ENCODE measurements at regions not wholly inside any gene's neighbourhood (a gene's known extent, or its start where the extent isn't known, plus 50 kb on each side); places are given as distances from the start of the nearest gene placed in this dataset.

- H3K27me3 Mint-ChIP-seq: no peaks in the 10 kb centered on the region
- H3K4me3 Mint-ChIP-seq: no peak overlapping the region
- H3K36me3 Mint-ChIP-seq: no peaks in the 10 kb centered on the region
- H3K9me3 Mint-ChIP-seq: peaks cover 3% of the 10 kb centered on the region
- H3K4me1 Mint-ChIP-seq: no peaks in the 10 kb centered on the region
- H3K27ac Mint-ChIP-seq: no peak overlapping the region
- CTCF ChIA-PET: interaction anchor here (0.6 kb wide), 1 partner anchor 1171 kb away, joined by 4 read pairs; no protein-coding TSS in a partner anchor
- no peak for DNase-seq
These were observed 100.2 kb upstream of the NAALADL2 start for GRCh38 chr3:174758943-174759342.

- Mint-ChIP-seq H3K9me3 (no peaks in the 10 kb centered on the region), H3K4me1 (no peaks in the 10 kb centered on the region), H3K27me3 (no peaks in the 10 kb centered on the region), H3K36me3 (no peaks in the 10 kb centered on the region), H3K27ac (no peak overlapping the region), H3K4me3 (no peak overlapping the region)
- CTCF ChIA-PET: no interaction called here
- no peak for DNase-seq
These were observed 91.7 kb upstream of the NAALADL2 start for GRCh38 chr3:174767406-174767805.

- Mint-ChIP-seq H3K9me3 (no peaks in the 10 kb centered on the region), H3K36me3 (no peaks in the 10 kb centered on the region), H3K27me3 (no peaks in the 10 kb centered on the region), H3K4me3 (no peak overlapping the region), H3K4me1 (no peaks in the 10 kb centered on the region), H3K27ac (no peak overlapping the region)
- CTCF ChIA-PET: no interaction called here
- DNase-seq: no peak
These were observed 91.2 kb upstream of the NAALADL2 start for GRCh38 chr3:174767853-174768382.

- no peaks in the 10 kb centered on the region for H3K4me1 Mint-ChIP-seq
- H3K9me3 Mint-ChIP-seq: no peaks in the 10 kb centered on the region
- H3K27ac Mint-ChIP-seq: no peak overlapping the region
- CTCF ChIA-PET: no interaction called here
- H3K27me3 Mint-ChIP-seq: no peaks in the 10 kb centered on the region
- no peaks in the 10 kb centered on the region for H3K36me3 Mint-ChIP-seq
- no peak for DNase-seq
- H3K4me3 Mint-ChIP-seq: no peak overlapping the region
These were observed 90.0 kb upstream of the NAALADL2 start for GRCh38 chr3:174769171-174769570.

- Mint-ChIP-seq H3K4me3 (no peak overlapping the region), H3K36me3 (no peaks in the 10 kb centered on the region), H3K27me3 (no peaks in the 10 kb centered on the region), H3K4me1 (no peaks in the 10 kb centered on the region), H3K27ac (no peak overlapping the region), H3K9me3 (peaks cover 2% of the 10 kb centered on the region)
- DNase-seq: no peak
- CTCF ChIA-PET: no interaction called here
These were observed 83.5 kb upstream of the NAALADL2 start for GRCh38 chr3:174775603-174776002.

GRCh38 chr3:174776123-174776522 is 83.0 kb upstream of the NAALADL2 start:
- H3K36me3 Mint-ChIP-seq: no peaks in the 10 kb centered on the region
- H3K4me3 Mint-ChIP-seq: no peak overlapping the region
- H3K4me1 Mint-ChIP-seq: no peaks in the 10 kb centered on the region
- no peak for DNase-seq
- peaks cover 2% of the 10 kb centered on the region for H3K9me3 Mint-ChIP-seq
- H3K27me3 Mint-ChIP-seq: no peaks in the 10 kb centered on the region
- CTCF ChIA-PET: no interaction called here
- no peak overlapping the region for H3K27ac Mint-ChIP-seq

- Mint-ChIP-seq H3K36me3 (no peaks in the 10 kb centered on the region), H3K4me1 (no peaks in the 10 kb centered on the region), H3K27ac (no peak overlapping the region), H3K4me3 (no peak overlapping the region), H3K9me3 (peaks cover 5% of the 10 kb centered on the region), H3K27me3 (no peaks in the 10 kb centered on the region)
- CTCF ChIA-PET: no interaction called here
- DNase-seq: no peak
These were observed 82.5 kb upstream of the NAALADL2 start for GRCh38 chr3:174776636-174777035.

GRCh38 chr3:174777813-174778212 is 81.3 kb upstream of the NAALADL2 start:
- Mint-ChIP-seq H3K4me3 (no peak overlapping the region), H3K27ac (no peak overlapping the region), H3K4me1 (no peaks in the 10 kb centered on the region), H3K36me3 (no peaks in the 10 kb centered on the region), H3K27me3 (no peaks in the 10 kb centered on the region), H3K9me3 (peaks cover 6% of the 10 kb centered on the region)
- no peak for DNase-seq
- CTCF ChIA-PET: no interaction called here

GRCh38 chr3:174783502-174783901 is 75.6 kb upstream of the NAALADL2 start:
- Mint-ChIP-seq H3K4me3 (no peak overlapping the region), H3K9me3 (peaks cover 9% of the 10 kb centered on the region), H3K4me1 (no peaks in the 10 kb centered on the region), H3K36me3 (no peaks in the 10 kb centered on the region), H3K27ac (no peak overlapping the region), H3K27me3 (no peaks in the 10 kb centered on the region)
- no peak for DNase-seq
- CTCF ChIA-PET: no interaction called here

GRCh38 chr3:174784206-174784934 is 74.8 kb upstream of the NAALADL2 start:
- CTCF ChIA-PET: no interaction called here
- H3K27ac Mint-ChIP-seq: no peak overlapping the region
- no peak for DNase-seq
- H3K27me3 Mint-ChIP-seq: no peaks in the 10 kb centered on the region
- H3K9me3 Mint-ChIP-seq: peaks cover 8% of the 10 kb centered on the region
- H3K36me3 Mint-ChIP-seq: no peaks in the 10 kb centered on the region
- no peaks in the 10 kb centered on the region for H3K4me1 Mint-ChIP-seq
- H3K4me3 Mint-ChIP-seq: no peak overlapping the region

- no peaks in the 10 kb centered on the region for H3K27me3 Mint-ChIP-seq
- no peaks in the 10 kb centered on the region for H3K36me3 Mint-ChIP-seq
- CTCF ChIA-PET: no interaction called here
- no peak for DNase-seq
- peaks cover 3% of the 10 kb centered on the region for H3K9me3 Mint-ChIP-seq
- no peaks in the 10 kb centered on the region for H3K4me1 Mint-ChIP-seq
- H3K27ac Mint-ChIP-seq: no peak overlapping the region
- H3K4me3 Mint-ChIP-seq: no peak overlapping the region
These were observed 72.3 kb upstream of the NAALADL2 start for GRCh38 chr3:174786825-174787224.

- no peaks in the 10 kb centered on the region for H3K4me1 Mint-ChIP-seq
- H3K9me3 Mint-ChIP-seq: peaks cover 3% of the 10 kb centered on the region
- CTCF ChIA-PET: no interaction called here
- H3K27ac Mint-ChIP-seq: no peak overlapping the region
- H3K27me3 Mint-ChIP-seq: no peaks in the 10 kb centered on the region
- H3K4me3 Mint-ChIP-seq: no peak overlapping the region
- DNase-seq: no peak
- no peaks in the 10 kb centered on the region for H3K36me3 Mint-ChIP-seq
These were observed 68.0 kb upstream of the NAALADL2 start for GRCh38 chr3:174791161-174791560.

GRCh38 chr3:174792864-174793263 is 66.3 kb upstream of the NAALADL2 start:
- Mint-ChIP-seq H3K4me1 (no peaks in the 10 kb centered on the region), H3K27me3 (no peaks in the 10 kb centered on the region), H3K9me3 (peaks cover 5% of the 10 kb centered on the region), H3K4me3 (no peak overlapping the region), H3K36me3 (no peaks in the 10 kb centered on the region), H3K27ac (no peak overlapping the region)
- DNase-seq: no peak
- CTCF ChIA-PET: no interaction called here
